Activated naive CD8-positive, alpha-beta T cell treated with anti-CD3 and anti-CD28 coated beads for 36 hours (primary cell): ENCODE measurements at regions not wholly inside any gene's neighbourhood (a gene's known extent, or its start where the extent isn't known, plus 50 kb on each side); places are given as distances from the start of the nearest gene placed in this dataset.
"Not testable (repeated sequence)": the region's sequence is repeated elsewhere in the genome, so short reads cannot be mapped to it uniquely, and the experiment has no call there.

Experiments used
- DNase-seq: peaks from one replicate; pipeline ENCODE4 v3.0.0; 2021
- H3K27ac Mint-ChIP-seq: one replicate; pipeline ENCODE4 v1.8.0; 2022; ENCODE audit warnings: mild to moderate bottlenecking, moderate library complexity, mixed read lengths
- H3K27me3 Mint-ChIP-seq: one replicate; pipeline ENCODE4 v1.8.0; 2022; ENCODE audit warnings: mild to moderate bottlenecking, mixed read lengths
- H3K36me3 Mint-ChIP-seq: one replicate; pipeline ENCODE4 v1.8.0; 2021; ENCODE audit warnings: mild to moderate bottlenecking, mixed read lengths
- H3K4me1 Mint-ChIP-seq: one replicate; pipeline ENCODE4 v1.8.0; 2021; ENCODE audit warnings: mixed read lengths
- H3K4me3 Mint-ChIP-seq: one replicate; pipeline ENCODE4 v1.8.0; 2022; ENCODE audit warnings: mild to moderate bottlenecking, moderate library complexity, mixed read lengths
- H3K9me3 Mint-ChIP-seq: one replicate; pipeline ENCODE4 v1.8.0; 2022; ENCODE audit warnings: mixed read lengths

DNA sequence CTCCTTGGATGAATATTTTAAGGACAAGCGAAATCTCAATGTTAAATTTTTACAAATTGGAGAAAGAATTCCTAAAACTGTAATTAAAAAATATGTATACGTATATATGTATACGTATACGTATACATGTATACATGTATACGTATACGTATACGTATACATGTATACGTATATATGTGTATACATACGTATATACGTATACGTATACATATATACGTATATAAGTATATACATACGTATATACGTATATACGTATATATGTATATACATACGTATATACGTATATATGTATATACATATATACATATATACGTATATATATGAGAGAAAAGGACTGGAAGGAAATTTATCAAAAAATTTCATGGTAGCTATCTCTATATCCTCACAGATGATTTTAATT is 110.2 kb upstream of the ACKR3 start:
- H3K36me3 Mint-ChIP-seq = peaks cover 3% of the 10 kb centered on the region
- H3K27me3 Mint-ChIP-seq = no peaks in the 10 kb centered on the region
- no peaks in the 10 kb centered on the region for H3K4me1 Mint-ChIP-seq
- no peak overlapping the region for H3K27ac Mint-ChIP-seq
- DNase-seq = no peak
- peaks cover 1% of the 10 kb centered on the region for H3K9me3 Mint-ChIP-seq
- H3K4me3 Mint-ChIP-seq = no peak overlapping the region

DNA sequence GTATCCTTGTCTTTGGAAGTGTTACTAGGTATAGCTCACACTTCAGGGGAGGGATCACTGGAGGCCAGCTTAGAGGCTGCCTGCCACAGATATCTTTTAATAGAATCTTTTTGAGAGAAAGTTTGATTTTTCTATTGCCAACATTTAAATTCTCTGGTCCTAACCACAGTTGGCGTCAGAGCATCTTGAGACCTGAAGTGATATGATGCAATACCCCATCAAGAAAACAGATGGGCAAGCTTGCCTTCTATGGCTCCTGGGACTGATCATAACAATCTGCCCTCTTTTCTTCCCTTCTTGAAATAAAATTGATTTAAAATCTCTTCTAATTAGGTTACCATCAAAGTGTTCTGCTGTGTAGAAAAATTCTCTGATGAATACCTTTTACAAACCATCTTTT is 105.5 kb upstream of the ACKR3 start:
- peaks cover 19% of the 10 kb centered on the region for H3K9me3 Mint-ChIP-seq
- no peak overlapping the region for H3K27ac Mint-ChIP-seq
- H3K4me1 Mint-ChIP-seq = no peaks in the 10 kb centered on the region
- no peak for DNase-seq
- H3K27me3 Mint-ChIP-seq = no peaks in the 10 kb centered on the region
- H3K4me3 Mint-ChIP-seq = no peak overlapping the region
- H3K36me3 Mint-ChIP-seq = peaks cover 16% of the 10 kb centered on the region

DNA sequence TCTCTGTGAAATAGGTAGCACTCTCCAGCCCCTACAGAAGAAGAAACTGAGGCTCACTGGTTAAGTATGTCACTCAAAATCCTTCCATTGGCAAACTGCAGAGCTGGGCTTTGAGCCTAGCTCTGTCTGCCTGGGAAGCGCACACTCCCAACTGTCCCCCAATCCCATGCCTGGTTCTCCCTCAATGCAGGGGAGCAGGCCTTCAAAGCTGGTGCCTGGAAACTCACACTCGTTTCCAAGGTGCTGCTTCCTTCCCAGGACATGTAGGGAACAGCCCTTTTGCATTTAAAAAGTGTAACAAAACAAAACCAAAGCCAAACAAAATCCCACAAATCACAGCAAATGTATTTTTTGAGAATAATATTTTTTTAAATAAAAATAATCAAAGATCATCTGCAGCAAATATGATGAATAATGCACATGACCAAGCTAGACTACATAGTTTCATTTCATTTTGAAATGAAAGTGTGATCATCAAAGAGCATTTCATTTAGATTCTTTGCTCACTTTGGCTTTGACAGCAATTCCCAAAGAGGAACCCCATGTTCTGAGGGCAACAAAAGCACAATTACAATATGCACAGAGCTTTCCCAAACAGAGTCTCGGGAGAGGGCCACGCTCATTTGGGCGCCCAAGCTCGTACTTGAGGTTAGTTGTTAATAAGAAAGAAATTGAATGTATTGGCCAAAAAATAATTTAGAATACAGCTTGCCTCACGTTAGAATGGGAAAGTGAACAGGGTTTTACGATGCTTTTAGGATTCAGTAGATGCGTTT is 96.7 kb upstream of the ACKR3 start:
- Mint-ChIP-seq H3K27me3 (no peaks in the 10 kb centered on the region), H3K4me1 (no peaks in the 10 kb centered on the region), H3K27ac (no peak overlapping the region), H3K36me3 (no peaks in the 10 kb centered on the region), H3K9me3 (peaks cover 3% of the 10 kb centered on the region), H3K4me3 (no peak overlapping the region)
- no peak for DNase-seq

DNA sequence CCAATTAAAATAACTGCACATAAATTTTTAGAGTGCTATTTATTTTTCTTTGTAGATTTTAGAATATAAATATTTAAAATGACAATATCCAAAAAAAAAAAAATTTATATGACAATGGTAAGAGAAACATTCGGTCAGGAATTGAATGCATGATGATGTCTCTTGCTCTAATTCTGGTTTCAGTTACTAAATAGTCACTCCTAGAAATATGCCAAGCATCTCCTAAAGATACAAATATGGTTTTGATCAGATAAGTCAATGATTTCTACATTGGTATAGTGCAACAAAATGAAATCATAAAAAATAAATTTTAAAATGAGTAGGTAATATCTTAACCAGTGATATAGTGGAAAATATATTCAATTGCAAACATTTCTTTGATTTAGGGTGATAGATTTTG is 95.9 kb upstream of the ACKR3 start:
- no peak for DNase-seq
- Mint-ChIP-seq H3K4me3 (no peak overlapping the region), H3K36me3 (no peaks in the 10 kb centered on the region)

DNA sequence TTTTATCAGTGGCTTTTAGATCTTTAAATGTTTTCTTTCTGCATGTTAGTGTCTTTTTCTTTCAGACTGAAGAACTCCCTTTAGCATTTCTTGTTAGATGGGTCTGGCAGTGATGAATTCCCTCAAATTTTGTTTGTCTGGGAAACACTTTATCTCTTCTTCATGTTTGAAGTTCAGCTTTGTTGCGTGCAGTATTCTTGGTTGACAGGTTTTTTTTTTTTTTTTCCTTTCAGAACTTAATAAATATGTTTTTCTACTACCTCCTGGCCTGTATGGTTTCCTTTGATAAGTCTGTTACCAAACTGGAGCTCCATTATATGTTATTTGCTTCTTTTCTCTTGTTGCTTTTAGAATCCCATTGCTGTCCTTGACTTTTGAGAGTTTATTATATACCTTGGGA is 89.8 kb upstream of the ACKR3 start:
- Mint-ChIP-seq H3K36me3 (peaks cover 13% of the 10 kb centered on the region), H3K4me1 (no peaks in the 10 kb centered on the region), H3K27ac (no peak overlapping the region), H3K4me3 (no peak overlapping the region), H3K27me3 (no peaks in the 10 kb centered on the region), H3K9me3 (peaks cover 22% of the 10 kb centered on the region)
- no peak for DNase-seq

More for the DNA sequence above, 95.9 kb upstream of the ACKR3 start:
- H3K9me3 Mint-ChIP-seq = peaks cover 3% of the 10 kb centered on the region
- no peaks in the 10 kb centered on the region for H3K4me1 Mint-ChIP-seq
- H3K27me3 Mint-ChIP-seq = no peaks in the 10 kb centered on the region
- no peak overlapping the region for H3K27ac Mint-ChIP-seq

DNA sequence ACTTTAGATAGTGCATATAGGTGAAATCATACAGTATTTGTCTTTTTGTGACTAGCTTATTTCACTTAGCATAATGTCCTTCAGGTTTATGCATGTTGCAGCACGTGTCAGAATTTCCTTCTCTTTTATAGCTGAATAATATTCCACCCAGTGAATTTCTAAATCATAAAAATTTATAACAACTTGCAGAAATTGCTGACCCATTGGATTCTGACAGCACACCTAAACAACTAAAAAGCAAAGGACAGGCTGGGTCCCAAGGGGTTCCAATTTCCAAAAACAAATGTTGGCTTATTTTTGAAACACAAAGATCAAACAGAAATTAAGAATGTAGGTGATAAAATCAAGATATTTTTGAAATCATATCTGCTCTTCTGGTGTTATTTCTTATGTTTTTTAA is 86.5 kb upstream of the ACKR3 start:
- no peak for DNase-seq
- H3K27me3 Mint-ChIP-seq = no peaks in the 10 kb centered on the region
- H3K36me3 Mint-ChIP-seq = peaks cover 13% of the 10 kb centered on the region
- no peaks in the 10 kb centered on the region for H3K4me1 Mint-ChIP-seq
- H3K4me3 Mint-ChIP-seq = no peak overlapping the region
- no peak overlapping the region for H3K27ac Mint-ChIP-seq
- peaks cover 19% of the 10 kb centered on the region for H3K9me3 Mint-ChIP-seq

DNA sequence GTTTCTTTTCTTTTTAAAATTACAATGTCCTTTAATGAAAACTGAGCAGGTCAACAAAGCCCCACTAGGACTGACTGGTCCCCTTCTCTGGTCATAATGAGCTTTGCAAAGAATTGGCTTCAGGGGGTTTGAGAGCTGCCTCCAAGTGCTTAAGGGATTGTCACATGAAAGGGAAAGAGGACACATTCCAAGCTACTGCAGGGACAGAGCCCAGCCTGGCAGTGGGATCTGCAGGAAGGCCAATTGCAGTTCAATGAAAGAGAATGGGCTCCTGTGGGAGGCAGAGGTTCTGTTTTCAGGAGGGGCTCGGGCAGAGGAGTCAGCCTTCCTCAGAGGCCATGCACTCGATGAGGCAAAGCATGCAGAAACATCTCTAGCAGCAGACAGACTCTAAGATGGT is 84.1 kb upstream of the ACKR3 start:
- no peak for DNase-seq

DNA sequence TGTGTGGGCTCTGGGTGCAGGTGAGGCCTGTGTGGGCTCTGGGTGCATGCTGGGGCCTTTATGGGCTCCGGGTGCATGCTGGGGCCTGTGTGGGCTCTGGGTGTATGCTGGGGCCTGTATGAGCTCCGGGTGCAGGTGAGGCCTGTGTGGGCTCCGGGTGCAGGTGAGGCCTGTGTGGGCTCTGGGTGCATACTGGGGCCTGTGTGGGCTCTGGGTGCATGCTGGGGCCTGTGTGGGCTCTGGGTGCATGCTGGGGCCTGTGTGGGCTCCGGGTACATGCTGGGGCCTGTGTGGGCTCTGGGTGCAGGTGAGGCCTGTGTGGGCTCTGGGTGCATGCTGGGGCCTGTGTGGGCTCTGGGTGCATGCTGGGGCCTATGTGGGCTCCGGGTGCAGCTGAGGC is 80.5 kb upstream of the ACKR3 start:
- not testable (repeated sequence) for H3K9me3 Mint-ChIP-seq, H3K4me1 Mint-ChIP-seq, H3K27me3 Mint-ChIP-seq, H3K4me3 Mint-ChIP-seq, DNase-seq, H3K36me3 Mint-ChIP-seq, H3K27ac Mint-ChIP-seq

More for the DNA sequence above, 84.1 kb upstream of the ACKR3 start:
- Mint-ChIP-seq H3K36me3 (peaks cover 2% of the 10 kb centered on the region), H3K4me3 (no peak overlapping the region), H3K4me1 (no peaks in the 10 kb centered on the region), H3K9me3 (peaks cover 8% of the 10 kb centered on the region), H3K27ac (no peak overlapping the region), H3K27me3 (no peaks in the 10 kb centered on the region)

DNA sequence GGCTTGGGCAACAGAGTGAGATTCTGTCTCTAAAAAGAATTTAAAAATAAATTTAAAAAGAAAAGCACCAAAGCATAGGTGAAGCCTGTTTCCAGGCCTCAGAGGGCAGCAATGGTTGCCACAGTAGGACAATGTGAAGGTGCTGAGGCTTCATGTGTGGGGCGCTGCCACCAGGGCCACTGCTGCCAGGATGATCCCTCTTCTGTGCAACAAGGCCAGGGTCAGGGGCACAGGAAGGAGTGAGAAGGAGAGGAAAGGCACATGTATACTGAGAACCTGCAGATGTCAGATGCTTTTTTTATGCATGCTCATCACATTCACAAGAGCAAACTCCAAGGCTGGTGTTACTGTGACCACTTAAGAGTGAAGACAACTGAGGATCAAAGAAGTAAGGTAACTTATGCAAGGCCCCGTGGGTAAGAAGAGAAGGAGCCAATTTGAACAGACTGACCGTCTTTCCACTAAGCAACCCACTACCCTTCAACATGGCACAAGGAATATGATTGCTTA is 79.7 kb upstream of the ACKR3 start:
- Mint-ChIP-seq H3K4me3 (no peak overlapping the region), H3K27me3 (no peaks in the 10 kb centered on the region)

DNA sequence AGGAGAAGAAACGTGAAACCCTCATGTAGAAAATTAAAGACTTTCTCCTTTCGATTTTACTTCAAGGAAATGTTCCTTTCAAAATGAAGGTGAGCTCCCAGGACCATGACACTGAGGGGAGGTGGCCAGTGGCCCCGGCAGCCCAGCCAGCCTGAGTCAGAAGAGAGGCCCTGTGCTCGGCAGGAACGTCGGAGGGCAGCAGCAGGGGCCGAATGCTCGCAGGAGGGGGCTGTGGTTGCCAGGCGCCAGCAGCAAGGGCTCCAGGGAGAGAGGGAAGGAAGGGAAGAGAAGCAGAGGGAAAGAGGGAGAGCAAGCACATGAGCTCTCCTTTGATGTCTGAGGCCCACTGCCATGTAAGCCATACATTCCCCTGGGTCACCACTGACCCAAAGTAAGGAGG is 73.3 kb upstream of the ACKR3 start:
- no peaks in the 10 kb centered on the region for H3K4me1 Mint-ChIP-seq
- peaks cover 4% of the 10 kb centered on the region for H3K9me3 Mint-ChIP-seq
- DNase-seq = no peak
- no peak overlapping the region for H3K4me3 Mint-ChIP-seq
- H3K36me3 Mint-ChIP-seq = peaks cover 6% of the 10 kb centered on the region
- H3K27ac Mint-ChIP-seq = no peak overlapping the region
- no peaks in the 10 kb centered on the region for H3K27me3 Mint-ChIP-seq

More for the DNA sequence above, 79.7 kb upstream of the ACKR3 start:
- H3K27ac Mint-ChIP-seq = no peak overlapping the region
- no peak for DNase-seq
- peaks cover 4% of the 10 kb centered on the region for H3K9me3 Mint-ChIP-seq
- no peaks in the 10 kb centered on the region for H3K4me1 Mint-ChIP-seq
- H3K36me3 Mint-ChIP-seq = peaks cover 6% of the 10 kb centered on the region

DNA sequence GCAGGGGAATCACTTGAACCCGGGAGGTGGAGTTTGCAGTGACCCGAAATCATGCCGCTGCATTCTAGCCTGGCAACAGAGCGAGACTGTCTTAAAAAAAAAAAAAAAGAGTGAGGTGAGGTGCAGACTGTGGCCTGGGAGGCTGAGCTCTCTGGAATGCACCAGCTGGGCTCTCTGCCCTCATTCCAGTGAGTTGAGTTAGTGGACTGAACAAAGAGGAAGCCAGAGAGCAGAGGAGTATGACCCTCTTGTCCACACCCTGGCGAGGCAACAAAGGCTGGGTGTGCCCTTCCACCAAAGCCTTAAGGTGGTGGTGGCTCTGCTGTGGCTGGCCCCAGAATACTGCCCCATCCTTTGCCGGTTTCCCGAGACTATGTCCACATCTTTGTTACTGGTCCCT is 71.3 kb upstream of the ACKR3 start:
- Mint-ChIP-seq H3K36me3 (no peaks in the 10 kb centered on the region), H3K27me3 (no peaks in the 10 kb centered on the region), H3K4me3 (no peak overlapping the region), H3K9me3 (peaks cover under 1% of the 10 kb centered on the region), H3K27ac (no peak overlapping the region), H3K4me1 (no peaks in the 10 kb centered on the region)
- no peak for DNase-seq

DNA sequence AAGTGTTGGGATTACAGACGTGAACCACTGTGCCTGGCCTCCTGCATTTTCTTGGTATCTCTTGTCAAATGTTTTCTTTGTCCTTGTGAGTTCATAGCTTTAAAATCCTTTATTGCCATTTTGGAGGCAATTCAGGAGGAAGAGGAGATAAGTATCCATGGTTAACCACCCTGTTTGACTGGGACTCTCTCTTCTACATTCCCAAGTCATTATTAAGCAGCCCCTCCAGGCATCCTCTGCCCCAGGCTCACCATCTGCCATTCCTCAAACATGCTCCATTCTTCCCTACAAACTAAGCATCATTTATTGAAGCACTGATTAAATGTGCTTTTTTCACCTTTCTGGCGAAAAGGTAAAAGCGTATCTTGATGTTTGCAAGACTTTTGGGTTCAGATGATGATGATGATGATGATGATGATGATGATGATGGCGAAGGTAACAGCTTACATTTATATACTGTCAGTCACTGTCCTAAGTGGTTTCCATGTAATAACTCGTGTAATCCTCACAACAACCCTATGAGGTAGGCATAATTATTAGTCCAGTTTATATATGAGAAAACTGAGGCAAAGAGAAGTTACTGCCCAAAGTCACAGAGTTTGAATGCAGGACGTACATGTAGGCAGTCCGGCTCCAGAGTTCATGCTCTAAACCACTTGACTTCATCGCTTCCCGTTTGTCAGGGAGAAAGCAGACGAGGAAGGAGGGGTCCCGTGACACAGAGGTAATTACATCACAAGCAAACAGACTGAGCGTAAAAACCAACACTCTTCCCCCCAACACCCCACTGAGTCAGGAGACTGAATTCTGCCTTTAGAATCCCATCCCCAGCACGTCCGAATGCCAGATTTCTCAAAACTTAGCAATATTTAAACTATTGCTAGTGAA is 69.7 kb upstream of the ACKR3 start:
- Mint-ChIP-seq H3K27ac (no peak overlapping the region), H3K9me3 (peaks cover 2% of the 10 kb centered on the region), H3K36me3 (no peaks in the 10 kb centered on the region), H3K4me1 (no peaks in the 10 kb centered on the region), H3K4me3 (no peak overlapping the region), H3K27me3 (no peaks in the 10 kb centered on the region)
- no peak for DNase-seq

DNA sequence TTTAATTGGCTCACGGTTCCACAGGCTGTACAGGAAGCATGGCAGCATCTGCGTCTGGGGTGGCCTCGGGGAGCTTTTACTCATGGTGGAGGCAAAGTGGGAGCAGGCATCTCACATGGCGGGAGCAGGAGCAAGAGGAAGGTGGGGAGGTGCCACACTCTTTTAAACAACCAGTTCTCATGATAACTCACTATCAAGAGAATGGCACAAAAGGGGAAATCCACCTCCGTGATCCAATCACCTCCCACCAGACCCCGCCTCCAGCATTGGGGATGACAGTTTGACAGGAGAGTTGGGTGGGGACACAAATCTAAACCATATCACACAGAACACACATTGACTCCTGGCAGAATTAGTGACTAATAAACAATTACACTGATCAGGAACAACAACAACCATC is 68.6 kb upstream of the ACKR3 start:
- DNase-seq = no peak
- H3K4me3 Mint-ChIP-seq = no peak overlapping the region
- no peak overlapping the region for H3K27ac Mint-ChIP-seq

DNA sequence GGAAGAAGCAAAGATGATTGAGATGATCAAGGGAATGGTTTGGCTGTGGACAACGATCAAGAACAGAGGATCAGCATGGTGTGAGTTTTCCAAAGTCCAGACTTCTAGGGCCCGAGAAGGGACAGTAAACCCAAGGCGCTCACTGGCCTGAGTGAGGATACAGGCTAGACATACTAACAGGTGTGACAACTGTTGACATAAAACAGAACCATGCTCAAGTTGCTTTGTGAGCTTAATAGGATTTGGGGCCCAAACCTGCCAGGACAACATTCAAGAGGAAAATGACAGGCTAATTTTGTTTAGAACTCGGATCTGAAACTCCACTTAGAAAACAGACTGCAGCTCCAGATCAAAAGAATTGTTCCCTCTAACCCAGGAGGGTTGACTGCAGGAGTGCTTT is 68.1 kb upstream of the ACKR3 start:
- Mint-ChIP-seq H3K36me3 (no peaks in the 10 kb centered on the region), H3K4me3 (no peak overlapping the region), H3K27ac (no peak overlapping the region), H3K4me1 (no peaks in the 10 kb centered on the region), H3K9me3 (peaks cover 2% of the 10 kb centered on the region), H3K27me3 (no peaks in the 10 kb centered on the region)
- no peak for DNase-seq

More for the DNA sequence above, 68.6 kb upstream of the ACKR3 start:
- H3K36me3 Mint-ChIP-seq = no peaks in the 10 kb centered on the region
- H3K9me3 Mint-ChIP-seq = peaks cover 2% of the 10 kb centered on the region
- H3K27me3 Mint-ChIP-seq = no peaks in the 10 kb centered on the region
- no peaks in the 10 kb centered on the region for H3K4me1 Mint-ChIP-seq

DNA sequence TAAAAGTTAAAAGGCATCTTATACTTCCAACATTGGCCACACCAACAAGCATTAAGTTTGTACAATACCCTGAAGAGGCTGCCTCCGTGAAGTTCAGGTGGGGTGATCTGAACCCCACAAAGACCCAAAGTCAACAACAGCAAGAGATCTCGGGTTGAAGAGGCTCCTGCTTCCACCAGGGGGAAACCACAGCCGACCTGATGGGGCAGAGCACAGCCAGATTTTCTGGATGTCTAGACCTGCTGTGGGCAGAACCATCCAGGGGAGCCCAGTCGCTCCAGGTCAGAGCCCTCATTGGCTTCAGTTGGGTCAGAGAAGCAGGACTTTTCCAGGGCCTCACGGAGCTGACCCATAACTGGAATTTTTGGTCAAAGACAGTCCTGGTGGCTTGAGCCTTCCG is 66.5 kb upstream of the ACKR3 start:
- H3K27ac Mint-ChIP-seq = no peak overlapping the region
- DNase-seq = no peak
- no peaks in the 10 kb centered on the region for H3K36me3 Mint-ChIP-seq

More for the DNA sequence above, 66.5 kb upstream of the ACKR3 start:
- Mint-ChIP-seq H3K9me3 (peaks cover 2% of the 10 kb centered on the region), H3K27me3 (peaks cover 7% of the 10 kb centered on the region), H3K4me1 (peaks cover 5% of the 10 kb centered on the region), H3K4me3 (no peak overlapping the region)
